ENCODE measurements at regions not wholly inside any gene's neighbourhood (a gene's known extent, or its start where the extent isn't known, plus 50 kb on each side); places are given as distances from the start of the nearest gene placed in this dataset.

GRCh38 chr14:100407376-100408102 is 84.4 kb downstream of the SLC25A47 start:
- TF ChIP-seq CEBPB (IDR thresholded peaks at IDR 0.05; ENCODE audit: low read depth) (no peak), EZH2phosphoT487 (IDR thresholded peaks at IDR 0.05; ENCODE audit: borderline replicate concordance) (no peak), JUND (IDR thresholded peaks at IDR 0.05) (no peak), CTCF (IDR thresholded peaks at IDR 0.05 in 2 of 3, conservative IDR thresholded peaks at IDR 0.05 in 1 of 3; ENCODE audit: borderline replicate concordance in 1 of 3, insufficient read depth in 1 of 3, low read depth in 2 of 3, low read length in 2 of 3) (no peak), FOSL1 (IDR thresholded peaks at IDR 0.05; ENCODE audit: low read depth) (no peak), REST (IDR thresholded peaks at IDR 0.05; ENCODE audit: low read depth) (no peak), POLR2A (IDR thresholded peaks at IDR 0.05; ENCODE audit: borderline replicate concordance, extremely low read depth, insufficient read depth, insufficient read length) (no peak)
- H3K4me3 ChIP-seq (replicated peaks in 1 of 2; ENCODE audit: low read depth in 1 of 2, low read length in 2 of 2): no peak overlapping the region
- H3K4me2 ChIP-seq (ENCODE audit: low read length): peak overlapping the region; percentile 75

More at GRCh38 chr14:100407376-100408102, 84.4 kb downstream of the SLC25A47 start:
- H3K79me2 ChIP-seq (ENCODE audit: insufficient read depth, low read length): no peaks in the 10 kb centered on the region
- no TSS peak for BruUV-seq (replicated peaks)
- ATAC-seq (0 out of 2 replicates have a peak, but pooled peaks have one; percentile 4), DNase-seq (ENCODE audit: low read depth, low spot score) (no peak)
- intact Hi-C loops (cut with micrococcal nuclease): no loop called here
- no peak overlapping the region; the same call in 1 of the 2 replicates for H3K27ac ChIP-seq (ENCODE audit: low read depth, low read length)
- no peaks in the 10 kb centered on the region for H3K27me3 ChIP-seq (ENCODE audit: insufficient read depth, low read length)
- ChIA-PET CTCF (interaction anchor here (0.6 to 1.8 kb wide), 4 partner anchors 10 to 238 kb away, joined by 3 to 8 read pairs (median 6); no protein-coding TSS in a partner anchor), POLR2A (no interaction called here), RAD21 (ENCODE audit: low non-redundant PET in 1 of 2, low total read pairs in 2 of 2, uncharacterized antibody in 2 of 2, unreplicated experiment in 2 of 2) (no interaction called here)
- H4K20me1 ChIP-seq (ENCODE audit: insufficient read depth): no peaks in the 10 kb centered on the region
- H3K36me3 ChIP-seq (ENCODE audit: control insufficient read depth in 1 of 2, insufficient read depth in 2 of 2, low read length in 2 of 2): no peaks in the 10 kb centered on the region
- no peak overlapping the region for H3K9ac ChIP-seq (ENCODE audit: low read length)
- no peaks in the 10 kb centered on the region for H3K9me2 ChIP-seq (ENCODE audit: insufficient read depth)
- H3K9me3 ChIP-seq (ENCODE audit: control insufficient read depth in 1 of 2, insufficient read depth in 1 of 2, low read depth in 1 of 2, low read length in 2 of 2): no peaks in the 10 kb centered on the region
- no peak overlapping the region for H2AFZ ChIP-seq (ENCODE audit: low read depth, low read length, poor library complexity, severe bottlenecking)
- H3K4me1 ChIP-seq (ENCODE audit: control insufficient read depth in 1 of 2, insufficient read depth in 2 of 2, low read length in 2 of 2): peaks cover 31 to 43% of the 10 kb centered on the region in 2 experiments

All from HCT116 (cell line).